ENCODE measurements at regions not wholly inside any gene's neighbourhood (a gene's known extent, or its start where the extent isn't known, plus 50 kb on each side); places are given as distances from the start of the nearest gene placed in this dataset.

- intact Hi-C loops (cut with micrococcal nuclease; ENCODE audit: unreplicated experiment) = no loop called here
- no peaks in the 10 kb centered on the region for H3K9me3 ChIP-seq (ENCODE audit: low read length)
- no peaks in the 10 kb centered on the region for H3K9me2 ChIP-seq (ENCODE audit: insufficient read depth, low read length)
- TF ChIP-seq CTCF (conservative IDR thresholded peaks at IDR 0.05; ENCODE audit: low read length) = no peak
- no peak for TF ChIP-seq EZH2phosphoT487 (IDR thresholded peaks at IDR 0.05; ENCODE audit: borderline replicate concordance, low read depth, low read length)
- H3K4me2 ChIP-seq (ENCODE audit: low read length) = no peak overlapping the region
- H2AFZ ChIP-seq (ENCODE audit: low read length) = no peak overlapping the region
- no peaks in the 10 kb centered on the region for H3K79me2 ChIP-seq (ENCODE audit: insufficient read depth, low read depth, low read length)
- no peak for DNase-seq (ENCODE audit: low spot score)
- H3K27ac ChIP-seq (ENCODE audit: low read depth, low read length, poor library complexity, severe bottlenecking) = no peak overlapping the region
- ChIA-PET POLR2A (interaction anchor here (0.6 to 0.7 kb wide), 2 partner anchors 199 to 445 kb away, joined by 3 read pairs; no protein-coding TSS in a partner anchor), CTCF (ENCODE audit: unreplicated experiment) (no interaction called here)
- BruUV-seq (replicated peaks) = no TSS peak
- H3K36me3 ChIP-seq (ENCODE audit: insufficient read depth, low read length) = no peaks in the 10 kb centered on the region
- H3K4me1 ChIP-seq (ENCODE audit: insufficient read depth, low read length, poor library complexity, severe bottlenecking) = no peaks in the 10 kb centered on the region
- no peaks in the 10 kb centered on the region for H4K20me1 ChIP-seq (ENCODE audit: insufficient read depth, low read length)
- H3K4me3 ChIP-seq (ENCODE audit: low read depth, low read length, poor library complexity, severe bottlenecking) = no peak overlapping the region
These were observed 88.9 kb upstream of the ESRRB start for GRCh38 chr14:76287063-76287462.

GRCh38 chr14:76289276-76289675 lies 86.7 kb upstream of the ESRRB start:
- Histone ChIP-seq H4K20me1 (ENCODE audit: insufficient read depth, low read length) (no peaks in the 10 kb centered on the region), H3K4me1 (ENCODE audit: insufficient read depth, low read length, poor library complexity, severe bottlenecking) (no peaks in the 10 kb centered on the region), H3K79me2 (ENCODE audit: insufficient read depth, low read depth, low read length) (no peaks in the 10 kb centered on the region), H3K9me3 (ENCODE audit: low read length) (no peaks in the 10 kb centered on the region), H3K4me3 (ENCODE audit: low read depth, low read length, poor library complexity, severe bottlenecking) (no peak overlapping the region), H3K9me2 (ENCODE audit: insufficient read depth, low read length) (no peaks in the 10 kb centered on the region), H2AFZ (ENCODE audit: low read length) (no peak overlapping the region), H3K27ac (ENCODE audit: low read depth, low read length, poor library complexity, severe bottlenecking) (no peak overlapping the region), H3K36me3 (ENCODE audit: insufficient read depth, low read length) (no peaks in the 10 kb centered on the region), H3K4me2 (ENCODE audit: low read length) (no peak overlapping the region)
- ChIA-PET CTCF (ENCODE audit: unreplicated experiment) (no interaction called here), POLR2A (no interaction called here)
- DNase-seq (ENCODE audit: low spot score) = no peak
- no TSS peak for BruUV-seq (replicated peaks)
- no peak for TF ChIP-seq CTCF (conservative IDR thresholded peaks at IDR 0.05; ENCODE audit: low read length)
- TF ChIP-seq EZH2phosphoT487 (IDR thresholded peaks at IDR 0.05; ENCODE audit: borderline replicate concordance, low read depth, low read length) = no peak
- intact Hi-C loops (cut with micrococcal nuclease; ENCODE audit: unreplicated experiment) = no loop called here

GRCh38 chr14:76292561-76292960 lies 83.4 kb upstream of the ESRRB start:
- CTCF ChIA-PET (ENCODE audit: unreplicated experiment) = no interaction called here
- Histone ChIP-seq H4K20me1 (ENCODE audit: insufficient read depth, low read length) (no peaks in the 10 kb centered on the region), H3K79me2 (ENCODE audit: insufficient read depth, low read depth, low read length) (no peaks in the 10 kb centered on the region), H3K27ac (ENCODE audit: low read depth, low read length, poor library complexity, severe bottlenecking) (no peak overlapping the region), H3K4me3 (ENCODE audit: low read depth, low read length, poor library complexity, severe bottlenecking) (no peak overlapping the region), H3K36me3 (ENCODE audit: insufficient read depth, low read length) (no peaks in the 10 kb centered on the region), H2AFZ (ENCODE audit: low read length) (no peak overlapping the region), H3K9me2 (ENCODE audit: insufficient read depth, low read length) (no peaks in the 10 kb centered on the region), H3K9me3 (ENCODE audit: low read length) (no peaks in the 10 kb centered on the region), H3K4me2 (ENCODE audit: low read length) (no peak overlapping the region), H3K4me1 (ENCODE audit: insufficient read depth, low read length, poor library complexity, severe bottlenecking) (no peaks in the 10 kb centered on the region)
- TF ChIP-seq EZH2phosphoT487 (IDR thresholded peaks at IDR 0.05; ENCODE audit: borderline replicate concordance, low read depth, low read length) (no peak), CTCF (conservative IDR thresholded peaks at IDR 0.05; ENCODE audit: low read length) (no peak)
- POLR2A ChIA-PET = no interaction called here
- intact Hi-C loops (cut with micrococcal nuclease; ENCODE audit: unreplicated experiment) = no loop called here
- BruUV-seq (replicated peaks) = no TSS peak
- DNase-seq (ENCODE audit: low spot score) = no peak

Data from OCI-LY7 (cell line).